Keratinocyte (primary cell): ENCODE measurements at regions not wholly inside any gene's neighbourhood (a gene's known extent, or its start where the extent isn't known, plus 50 kb on each side); places are given as distances from the start of the nearest gene placed in this dataset.
A peak's percentile ranks its signal among the peaks of the same experiment; 100 is the strongest.

Experiments used
- DNase-seq: peaks from one replicate; pipeline ENCODE4 v3.0.0-alpha.2; 2011; ENCODE audit warnings: low read depth, missing footprints, low spot score
- FAIRE-seq: peaks from 2 replicates; lab custom pipeline; 2011; peaks lifted over from hg19 to GRCh38; lab: Jason Lieb, UNC
- H2AFZ ChIP-seq: 2 replicates; pipeline ENCODE4 v1.6.0; 2012; ENCODE audit warnings: low read length, control low read depth, inconsistent platforms; ENCODE audit not compliant: control insufficient read depth
- H3K27ac ChIP-seq: 2 replicates; pipeline ENCODE4 v1.5.1; 2011; ENCODE audit warnings: low read length; ENCODE audit not compliant: control insufficient read depth, insufficient read depth
- H3K27me3 ChIP-seq: 3 replicates; pipeline ENCODE4 v1.6.0; 2011; ENCODE audit warnings: low read length; ENCODE audit not compliant: control insufficient read depth, insufficient read depth; ENCODE audit errors: extremely low read depth
- H3K36me3 ChIP-seq, 2 experiments: 2 replicates in 1 of 2; 3 replicates in 1 of 2; pipeline ENCODE4 v1.5.1; 2011; ENCODE audit warnings: low read length in 2 of 2, mild to moderate bottlenecking in 1 of 2; ENCODE audit not compliant: control insufficient read depth in 2 of 2, insufficient read depth in 2 of 2; ENCODE audit errors: extremely low read depth in 1 of 2
- H3K4me1 ChIP-seq: 3 replicates; pipeline ENCODE4 v1.5.1; 2011; ENCODE audit warnings: low read length; ENCODE audit not compliant: control insufficient read depth, insufficient read depth; ENCODE audit errors: extremely low read depth
- H3K4me2 ChIP-seq: 3 replicates; pipeline ENCODE4 v1.6.0; 2011; ENCODE audit warnings: low read depth, low read length; ENCODE audit not compliant: control insufficient read depth, insufficient read depth; ENCODE audit errors: extremely low read depth
- H3K4me3 ChIP-seq, 3 experiments: fragments of 200-600 bp in 1 of 3; sonication (generic) in 1 of 3; 2 replicates in 2 of 3; 3 replicates in 1 of 3; pipeline ENCODE4 v1.5.1; 2011 to 2016; ENCODE audit warnings: low read length in 3 of 3, mild to moderate bottlenecking in 3 of 3, control low read depth in 2 of 3, inconsistent platforms in 1 of 3, low read depth in 1 of 3, mixed read lengths in 1 of 3, mixed run types in 1 of 3, moderate library complexity in 1 of 3; ENCODE audit not compliant: control insufficient read depth in 2 of 3, insufficient read depth in 2 of 3; ENCODE audit errors: extremely low read depth in 1 of 3
- H3K79me2 ChIP-seq: 2 replicates; pipeline ENCODE4 v1.6.0; 2012; ENCODE audit warnings: low read length; ENCODE audit not compliant: control insufficient read depth, insufficient read depth
- H3K9ac ChIP-seq: 3 replicates; pipeline ENCODE4 v1.6.0; 2011; ENCODE audit warnings: low read length; ENCODE audit not compliant: control insufficient read depth, insufficient read depth; ENCODE audit errors: extremely low read depth
- H3K9me1 ChIP-seq: 3 replicates; pipeline ENCODE4 v1.6.0; 2011; ENCODE audit warnings: low read length; ENCODE audit not compliant: control insufficient read depth, insufficient read depth; ENCODE audit errors: extremely low read depth
- H3K9me3 ChIP-seq: 2 replicates; pipeline ENCODE4 v1.5.1; 2012; ENCODE audit warnings: low read depth, low read length; ENCODE audit not compliant: control insufficient read depth
- H4K20me1 ChIP-seq: 3 replicates; pipeline ENCODE4 v1.6.0; 2011; ENCODE audit warnings: low read length; ENCODE audit not compliant: control insufficient read depth, insufficient read depth; ENCODE audit errors: extremely low read depth
- CTCF ChIP-seq, 3 experiments: IDR thresholded peaks in 1 of 3; conservative IDR thresholded peaks in 1 of 3; optimal IDR thresholded peaks in 1 of 3; 2 replicates in 2 of 3; 3 replicates in 1 of 3; pipeline versions ENCODE3 to v1.5.1; 2011; ENCODE audit warnings: low read length in 3 of 3, mild to moderate bottlenecking in 3 of 3, moderate library complexity in 2 of 3, control low read depth in 1 of 3, inconsistent platforms in 1 of 3; ENCODE audit not compliant: insufficient read depth in 2 of 3; ENCODE audit errors: extremely low read depth in 1 of 3
- EZH2 ChIP-seq: IDR thresholded peaks from one replicate; pipeline ENCODE4 v1.6.1; 2012; ENCODE audit warnings: inconsistent platforms, mild to moderate bottlenecking, low read length, moderate library complexity
- dilution Hi-C: fragments of 300-500 bp; cut with MboI; formaldehyde crosslinking; loops from one replicate; pipeline ENCODE4 v1.7.0; 2020; ENCODE audit warnings: low sequenced_read_pairs; ENCODE audit not compliant: extremely low pct_ligation_motif_present

DNA sequence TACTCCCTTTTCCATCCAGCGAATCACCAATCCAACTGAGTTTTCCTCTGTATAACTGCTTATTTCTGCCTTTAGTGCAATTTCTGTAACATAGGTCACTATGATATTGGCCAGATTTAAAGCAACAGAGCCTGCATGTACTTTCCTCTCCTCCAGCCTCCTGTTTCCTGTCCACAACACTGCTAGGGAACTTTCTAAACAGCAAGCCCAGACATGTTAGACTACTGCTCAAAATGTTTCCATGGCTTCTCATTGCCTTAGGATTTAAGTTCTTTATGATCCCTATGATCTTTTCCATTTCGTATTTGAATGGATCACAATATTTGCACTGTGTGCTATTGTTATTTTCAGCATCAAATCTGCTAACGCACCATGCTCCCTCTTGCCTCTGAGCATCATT is 481.7 kb upstream of the SLC10A2 start:
- no peak for DNase-seq
- peak; percentile 49 for FAIRE-seq
- dilution Hi-C loops, result no loop called here

DNA sequence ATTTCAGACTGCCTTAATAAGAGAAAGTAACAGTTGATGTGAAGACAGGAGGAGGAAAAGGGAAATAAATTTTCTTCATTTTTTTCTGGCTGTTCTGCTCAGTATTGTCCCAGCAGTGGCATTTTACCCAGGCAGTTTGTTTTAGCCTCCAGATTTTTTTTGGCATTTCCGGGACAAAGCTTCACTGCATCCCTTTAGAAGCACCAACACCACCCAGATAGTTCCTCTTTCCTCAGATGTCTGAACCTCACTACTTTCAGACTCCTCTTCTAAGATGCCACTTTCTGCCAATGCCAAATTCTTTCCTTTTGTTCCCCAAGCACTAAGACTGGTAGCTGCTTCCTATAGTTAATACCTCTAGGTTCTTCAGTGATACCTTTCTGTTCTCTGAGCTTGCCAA is 480.1 kb upstream of the SLC10A2 start:
- Histone ChIP-seq H3K9me1 (no peaks in the 10 kb centered on the region), H2AFZ (no peak overlapping the region), H3K27ac (no peak overlapping the region), H3K9me3 (no peaks in the 10 kb centered on the region), H3K27me3 (no peaks in the 10 kb centered on the region), H3K4me1 (no peaks in the 10 kb centered on the region), H3K4me2 (no peak overlapping the region), H4K20me1 (no peaks in the 10 kb centered on the region), H3K9ac (no peak overlapping the region), H3K36me3 (no peaks in the 10 kb centered on the region), H3K4me3 (no peak overlapping the region), H3K79me2 (no peaks in the 10 kb centered on the region)
- DNase-seq (no peak), FAIRE-seq (no peak)
- TF ChIP-seq CTCF (optimal IDR thresholded peaks at IDR 0.05 in 1 of 3, IDR thresholded peaks at IDR 0.05 in 1 of 3, conservative IDR thresholded peaks at IDR 0.05 in 1 of 3; ENCODE audit: extremely low read depth in 1 of 3, insufficient read depth in 2 of 3, low read length in 3 of 3), result no peak
- TF ChIP-seq EZH2, result no peak
- dilution Hi-C loops, result no loop called here

More for the DNA sequence above, 481.7 kb upstream of the SLC10A2 start:
- no peaks in the 10 kb centered on the region for H3K27me3 ChIP-seq
- no peaks in the 10 kb centered on the region for H3K4me1 ChIP-seq
- no peak overlapping the region for H3K9ac ChIP-seq
- no peak for TF ChIP-seq CTCF (optimal IDR thresholded peaks at IDR 0.05 in 1 of 3, IDR thresholded peaks at IDR 0.05 in 1 of 3, conservative IDR thresholded peaks at IDR 0.05 in 1 of 3; ENCODE audit: extremely low read depth in 1 of 3, insufficient read depth in 2 of 3, low read length in 3 of 3)
- no peak for TF ChIP-seq EZH2
- H3K9me3 ChIP-seq, result no peaks in the 10 kb centered on the region
- H3K79me2 ChIP-seq, result no peaks in the 10 kb centered on the region
- no peaks in the 10 kb centered on the region for H3K9me1 ChIP-seq
- no peak overlapping the region for H3K4me2 ChIP-seq
- no peak overlapping the region for H3K4me3 ChIP-seq
- H4K20me1 ChIP-seq, result no peaks in the 10 kb centered on the region
- H2AFZ ChIP-seq, result no peak overlapping the region
- H3K36me3 ChIP-seq, result no peaks in the 10 kb centered on the region
- no peak overlapping the region for H3K27ac ChIP-seq
